HG03159 (cell line): ENCODE measurements at regions not wholly inside any gene's neighbourhood (a gene's known extent, or its start where the extent isn't known, plus 50 kb on each side); places are given as distances from the start of the nearest gene placed in this dataset.
"Not testable (repeated sequence)": the region's sequence is repeated elsewhere in the genome, so short reads cannot be mapped to it uniquely, and the experiment has no call there.

Source experiments
- ATAC-seq: cut with Tn5 transposase; IDR thresholded peaks from one replicate; pipeline ENCODE4 v1.9.1; 2021; ENCODE audit warnings: mild to moderate bottlenecking, moderate library complexity; ENCODE audit not compliant: unreplicated experiment

GRCh38 chr13:106105153-106105552 is 430.3 kb downstream of the EFNB2 start:
- no peak for ATAC-seq

- no peak for ATAC-seq
These were observed 431.1 kb downstream of the EFNB2 start for GRCh38 chr13:106104281-106104901.

- ATAC-seq: no peak
These were observed 431.7 kb downstream of the EFNB2 start for GRCh38 chr13:106103779-106104178.

DNA sequence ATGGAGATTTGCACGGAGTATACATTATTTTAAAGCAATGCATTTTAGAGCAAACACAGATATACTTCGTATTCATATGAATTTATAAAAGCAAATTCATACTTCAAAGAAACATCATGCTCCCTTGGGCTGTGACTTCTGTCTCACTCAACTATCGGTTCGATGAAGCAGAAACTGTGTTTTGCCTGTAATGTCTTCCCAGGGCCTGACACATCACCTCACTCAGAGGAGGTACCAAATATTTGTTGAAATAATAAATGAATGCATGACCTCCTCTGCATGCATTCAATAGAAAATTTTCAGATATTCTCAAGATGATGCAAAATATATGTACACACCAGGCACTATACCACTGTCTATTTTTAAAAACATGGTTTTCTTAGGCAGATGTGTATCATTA is 432.7 kb downstream of the EFNB2 start:
- ATAC-seq: no peak

- ATAC-seq: no peak
These were observed 434.3 kb downstream of the EFNB2 start for GRCh38 chr13:106101201-106101600.

GRCh38 chr13:106100171-106100919 is 435.1 kb downstream of the EFNB2 start:
- ATAC-seq: no peak

- no peak for ATAC-seq
These were observed 435.7 kb downstream of the EFNB2 start for GRCh38 chr13:106099765-106100164.

GRCh38 chr13:106098778-106099177 is 436.7 kb downstream of the EFNB2 start:
- ATAC-seq: no peak

- no peak for ATAC-seq
These were observed 438.8 kb downstream of the EFNB2 start for GRCh38 chr13:106096661-106097092.

- no peak for ATAC-seq
These were observed 439.5 kb downstream of the EFNB2 start for GRCh38 chr13:106095919-106096318.

DNA sequence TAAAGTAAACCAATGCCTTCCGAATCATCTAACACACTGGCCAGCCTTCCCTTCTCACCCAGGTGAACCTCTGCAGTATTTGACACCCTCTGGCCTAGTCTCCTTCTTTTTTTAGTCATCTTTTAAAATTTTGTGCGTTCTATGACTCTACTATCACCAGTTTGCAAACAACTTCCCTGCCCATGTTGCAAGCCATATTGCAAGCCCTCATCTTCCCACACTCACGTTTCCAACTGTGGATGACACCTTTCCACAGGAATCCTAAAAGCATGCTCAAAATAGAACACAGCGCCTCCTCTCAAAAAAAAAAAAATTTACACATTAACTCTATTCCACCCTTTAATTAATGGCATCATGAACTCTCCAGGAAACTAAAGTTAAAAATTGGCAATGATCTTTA is 440.1 kb downstream of the EFNB2 start:
- no peak for ATAC-seq

DNA sequence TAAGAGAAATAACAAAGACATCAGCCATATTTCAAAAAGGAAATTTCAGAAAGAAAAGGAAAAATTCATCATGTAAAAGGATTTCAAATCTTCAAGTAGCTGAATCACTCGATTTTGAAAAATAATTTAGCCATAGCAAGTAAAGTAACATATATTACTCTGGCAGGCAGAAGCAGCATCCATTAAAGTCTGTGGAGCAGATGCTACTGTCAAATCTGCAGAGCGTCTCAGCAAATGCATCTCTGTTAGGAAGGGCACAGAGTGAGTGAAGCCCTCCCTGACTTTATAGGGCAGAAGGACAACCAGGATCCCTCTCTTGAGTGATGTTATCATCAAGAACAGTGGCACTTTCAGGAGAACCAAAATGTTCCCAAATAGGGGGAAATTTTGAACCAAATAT is 445.5 kb downstream of the EFNB2 start:
- ATAC-seq: no peak

- no peak for ATAC-seq
These were observed 446.0 kb downstream of the EFNB2 start for GRCh38 chr13:106089261-106089980.

GRCh38 chr13:106088085-106088484 is 447.4 kb downstream of the EFNB2 start:
- no peak for ATAC-seq

DNA sequence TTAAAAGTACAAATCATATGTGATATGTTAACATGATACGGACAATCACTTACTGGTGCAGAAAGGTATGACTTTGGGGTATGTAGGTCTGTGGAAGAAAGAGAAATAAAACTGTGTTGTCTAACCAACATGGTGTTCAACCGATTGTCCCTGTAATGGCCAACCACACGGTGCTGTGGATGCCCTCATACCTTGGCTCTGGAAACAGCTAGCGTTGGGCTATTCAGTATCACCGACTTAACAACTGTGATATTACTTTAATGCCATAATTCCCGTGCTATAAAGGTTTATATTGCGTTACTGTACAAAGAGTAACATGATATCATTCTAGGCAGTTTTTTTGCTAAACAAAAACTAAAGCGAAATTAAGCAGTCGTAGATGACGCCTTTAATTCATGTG is 448.3 kb downstream of the EFNB2 start:
- ATAC-seq: no peak

GRCh38 chr13:106083620-106084350 is 451.7 kb downstream of the EFNB2 start:
- ATAC-seq: peak; percentile 79

- not testable (repeated sequence) for ATAC-seq
These were observed 454.2 kb downstream of the EFNB2 start for GRCh38 chr13:106081221-106081620.

DNA sequence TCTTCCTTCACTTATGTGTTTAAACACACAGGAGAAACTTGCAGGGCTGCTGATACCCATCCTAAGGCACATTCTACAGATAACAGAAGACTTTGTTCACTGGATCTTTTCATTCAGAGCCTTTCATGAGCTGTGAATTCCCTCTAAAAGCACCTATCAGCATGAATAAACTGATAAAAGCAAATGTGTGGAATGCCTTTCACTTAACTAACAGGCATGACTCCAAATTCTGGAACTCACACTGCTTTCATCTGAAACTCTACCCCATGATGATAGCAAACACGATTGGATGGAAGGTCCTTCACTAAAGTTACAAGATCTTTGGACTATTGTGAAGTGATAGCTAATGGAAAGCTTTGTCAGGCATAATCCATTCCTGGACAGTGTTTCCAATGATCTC is 457.3 kb downstream of the EFNB2 start:
- no peak for ATAC-seq

- ATAC-seq: no peak
These were observed 458.4 kb downstream of the EFNB2 start for GRCh38 chr13:106077017-106077416.

DNA sequence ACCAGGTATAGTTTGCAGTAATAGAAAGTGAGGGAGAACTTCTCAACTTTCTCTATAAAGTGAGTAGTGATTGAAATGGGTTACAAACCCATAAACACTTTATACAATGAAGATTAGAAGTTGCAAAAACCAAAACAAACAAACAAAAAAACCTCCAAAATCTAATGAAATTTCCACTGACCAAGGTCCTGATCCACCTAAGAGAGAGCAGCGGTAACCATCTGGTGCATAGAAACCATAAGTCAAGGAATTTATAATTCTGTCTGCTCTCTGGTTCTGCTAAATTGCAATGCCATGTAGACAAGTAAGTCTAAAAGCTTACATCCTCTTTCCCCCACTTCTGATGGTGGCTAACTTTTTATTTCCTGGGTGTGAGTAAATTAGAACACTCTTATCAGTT is 463.4 kb downstream of the EFNB2 start:
- ATAC-seq: no peak

DNA sequence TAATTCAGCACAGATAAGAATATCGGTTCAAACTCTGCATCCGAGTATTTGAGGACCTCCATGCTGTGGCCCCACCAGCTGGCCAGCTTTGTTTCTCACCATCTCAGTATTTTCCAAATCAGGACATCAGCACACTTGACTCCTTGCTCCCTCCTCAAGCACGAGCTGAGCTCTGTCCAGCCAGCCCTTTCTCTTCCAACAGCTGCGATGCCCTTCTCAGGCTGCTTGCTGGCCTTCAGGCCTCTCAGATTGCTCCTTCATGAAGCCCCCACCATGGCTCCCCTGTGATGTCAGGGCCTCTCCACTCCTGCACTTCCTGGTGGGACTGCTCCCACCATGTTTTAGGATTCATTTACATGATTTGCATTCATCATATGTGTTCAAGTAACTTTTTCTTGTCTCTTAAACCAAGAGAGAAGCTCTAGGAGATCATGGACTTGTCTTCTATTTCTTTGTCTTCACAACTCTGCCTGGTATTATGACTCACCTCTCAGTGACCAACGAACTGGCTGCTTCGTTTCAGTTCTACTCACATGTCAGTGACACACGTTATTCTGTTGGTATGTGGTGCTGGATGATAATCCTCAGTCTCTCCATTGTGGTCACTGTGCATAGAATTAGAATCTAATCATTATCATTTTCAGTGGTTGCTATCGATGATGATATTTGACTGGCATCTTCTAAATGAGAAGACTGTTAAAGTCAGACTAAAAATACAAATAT is 471.7 kb downstream of the EFNB2 start:
- ATAC-seq: no peak
